ENCODE measurements at regions not wholly inside any gene's neighbourhood (a gene's known extent, or its start where the extent isn't known, plus 50 kb on each side); places are given as distances from the start of the nearest gene placed in this dataset.

DNA sequence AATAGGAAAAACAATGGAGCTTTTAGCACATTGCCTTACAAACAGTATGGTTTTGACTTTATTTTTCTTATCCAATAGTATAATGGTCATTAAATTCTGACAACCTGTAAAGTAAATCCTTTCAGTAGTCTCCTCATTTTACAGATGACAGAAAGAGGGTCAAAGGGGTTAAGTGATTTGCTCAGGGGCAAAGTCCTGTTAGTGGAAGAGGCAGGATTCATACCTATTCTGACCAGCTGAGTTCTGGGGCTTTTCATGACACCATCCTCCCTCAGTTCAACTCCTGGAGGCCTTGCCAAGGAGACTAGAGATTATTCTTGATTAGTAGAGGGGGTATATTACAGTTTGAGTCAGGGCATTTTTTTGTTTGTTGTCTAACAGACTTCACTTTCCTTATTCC is 278.7 kb upstream of the DUSP10 start:
- Histone ChIP-seq H3K4me3 (ENCODE audit: low read length, poor library complexity, severe bottlenecking) (no peak overlapping the region), H4K20me1 (ENCODE audit: insufficient read depth, low read length, poor library complexity, severe bottlenecking) (no peaks in the 10 kb centered on the region), H3K4me2 (ENCODE audit: low read depth, low read length, poor library complexity, severe bottlenecking) (no peak overlapping the region), H3K9me3 (ENCODE audit: insufficient read depth, low read depth, low read length) (no peaks in the 10 kb centered on the region), H2AFZ (ENCODE audit: low read length) (no peak overlapping the region), H3K9ac (ENCODE audit: low read depth, low read length, poor library complexity, severe bottlenecking) (no peak overlapping the region), H3K27me3 (ENCODE audit: insufficient read depth, low read length, poor library complexity, severe bottlenecking) (no peaks in the 10 kb centered on the region), H3K4me1 (ENCODE audit: insufficient read depth, low read length, poor library complexity, severe bottlenecking) (no peaks in the 10 kb centered on the region), H3F3A (ENCODE audit: low read depth) (no peaks in the 10 kb centered on the region), H3K9me2 (replicated peaks; ENCODE audit: low read depth, low read length) (no peaks in the 10 kb centered on the region), H3K79me2 (ENCODE audit: insufficient read depth, low read length) (no peaks in the 10 kb centered on the region), H3K36me3 (ENCODE audit: insufficient read depth, low read length) (no peaks in the 10 kb centered on the region)
- TF ChIP-seq EZH2phosphoT487 (IDR thresholded peaks at IDR 0.05; ENCODE audit: borderline replicate concordance): no peak
- TF ChIP-seq, protein P1, sequence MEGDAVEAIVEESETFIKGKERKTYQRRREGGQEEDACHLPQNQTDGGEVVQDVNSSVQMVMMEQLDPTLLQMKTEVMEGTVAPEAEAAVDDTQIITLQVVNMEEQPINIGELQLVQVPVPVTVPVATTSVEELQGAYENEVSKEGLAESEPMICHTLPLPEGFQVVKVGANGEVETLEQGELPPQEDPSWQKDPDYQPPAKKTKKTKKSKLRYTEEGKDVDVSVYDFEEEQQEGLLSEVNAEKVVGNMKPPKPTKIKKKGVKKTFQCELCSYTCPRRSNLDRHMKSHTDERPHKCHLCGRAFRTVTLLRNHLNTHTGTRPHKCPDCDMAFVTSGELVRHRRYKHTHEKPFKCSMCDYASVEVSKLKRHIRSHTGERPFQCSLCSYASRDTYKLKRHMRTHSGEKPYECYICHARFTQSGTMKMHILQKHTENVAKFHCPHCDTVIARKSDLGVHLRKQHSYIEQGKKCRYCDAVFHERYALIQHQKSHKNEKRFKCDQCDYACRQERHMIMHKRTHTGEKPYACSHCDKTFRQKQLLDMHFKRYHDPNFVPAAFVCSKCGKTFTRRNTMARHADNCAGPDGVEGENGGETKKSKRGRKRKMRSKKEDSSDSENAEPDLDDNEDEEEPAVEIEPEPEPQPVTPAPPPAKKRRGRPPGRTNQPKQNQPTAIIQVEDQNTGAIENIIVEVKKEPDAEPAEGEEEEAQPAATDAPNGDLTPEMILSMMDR (conservative IDR thresholded peaks at IDR 0.05; ENCODE audit: low read length): no peak

DNA sequence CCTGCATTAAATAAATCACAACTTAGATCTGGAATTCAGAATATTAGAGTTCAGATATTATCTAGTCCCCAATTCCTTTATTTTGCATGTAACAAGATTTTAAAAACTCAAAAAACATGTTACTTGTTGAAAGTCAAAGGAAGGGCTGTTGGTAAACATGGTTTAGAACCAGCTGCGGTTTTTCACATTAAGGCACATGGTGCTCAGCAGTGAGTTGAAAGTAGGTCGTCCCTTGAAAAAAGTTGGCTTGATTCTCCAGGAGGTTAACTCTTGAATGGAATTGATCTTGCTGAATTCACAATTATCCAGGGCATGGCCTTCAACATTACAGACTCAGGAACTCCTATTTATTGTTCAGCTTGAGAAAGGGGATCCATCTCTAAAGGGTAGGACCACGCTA is 277.1 kb upstream of the DUSP10 start:
- Histone ChIP-seq H3K4me2 (ENCODE audit: low read depth, low read length, poor library complexity, severe bottlenecking) (no peak overlapping the region), H3F3A (ENCODE audit: low read depth) (no peaks in the 10 kb centered on the region), H3K4me1 (ENCODE audit: insufficient read depth, low read length, poor library complexity, severe bottlenecking) (no peaks in the 10 kb centered on the region), H3K36me3 (ENCODE audit: insufficient read depth, low read length) (no peaks in the 10 kb centered on the region), H3K4me3 (ENCODE audit: low read length, poor library complexity, severe bottlenecking) (no peak overlapping the region), H3K79me2 (ENCODE audit: insufficient read depth, low read length) (no peaks in the 10 kb centered on the region), H3K9ac (ENCODE audit: low read depth, low read length, poor library complexity, severe bottlenecking) (no peak overlapping the region), H3K27me3 (ENCODE audit: insufficient read depth, low read length, poor library complexity, severe bottlenecking) (no peaks in the 10 kb centered on the region), H4K20me1 (ENCODE audit: insufficient read depth, low read length, poor library complexity, severe bottlenecking) (no peaks in the 10 kb centered on the region), H3K9me3 (ENCODE audit: insufficient read depth, low read depth, low read length) (no peaks in the 10 kb centered on the region), H3K9me2 (replicated peaks; ENCODE audit: low read depth, low read length) (no peaks in the 10 kb centered on the region), H2AFZ (ENCODE audit: low read length) (no peak overlapping the region)
- TF ChIP-seq, protein P1 (conservative IDR thresholded peaks at IDR 0.05; ENCODE audit: low read length): no peak
- no peak for TF ChIP-seq EZH2phosphoT487 (IDR thresholded peaks at IDR 0.05; ENCODE audit: borderline replicate concordance)

DNA sequence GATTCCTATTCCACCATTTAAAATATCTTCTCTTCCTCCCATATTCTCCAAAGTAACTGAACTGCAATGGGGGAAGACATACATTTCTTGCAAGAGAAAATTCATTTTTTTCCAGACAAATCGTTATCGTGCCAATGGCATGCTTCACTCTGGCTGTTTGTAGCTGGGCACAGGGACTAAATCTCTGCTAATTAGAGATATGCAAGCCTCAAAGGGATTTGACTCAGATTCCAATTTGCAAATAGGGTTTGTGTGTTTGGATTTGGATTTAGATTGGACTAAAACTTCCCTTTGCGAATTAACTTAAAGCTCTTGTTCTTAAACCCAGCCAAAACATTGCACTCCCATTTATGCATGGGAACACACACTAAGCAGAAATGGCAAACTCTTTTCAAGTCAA is 276.2 kb upstream of the DUSP10 start:
- Histone ChIP-seq H3K27me3 (ENCODE audit: insufficient read depth, low read length, poor library complexity, severe bottlenecking) (no peaks in the 10 kb centered on the region), H3K4me2 (ENCODE audit: low read depth, low read length, poor library complexity, severe bottlenecking) (no peak overlapping the region), H2AFZ (ENCODE audit: low read length) (no peak overlapping the region), H3K36me3 (ENCODE audit: insufficient read depth, low read length) (no peaks in the 10 kb centered on the region), H3K4me3 (ENCODE audit: low read length, poor library complexity, severe bottlenecking) (no peak overlapping the region), H3K9ac (ENCODE audit: low read depth, low read length, poor library complexity, severe bottlenecking) (no peak overlapping the region), H3K4me1 (ENCODE audit: insufficient read depth, low read length, poor library complexity, severe bottlenecking) (no peaks in the 10 kb centered on the region), H3K79me2 (ENCODE audit: insufficient read depth, low read length) (no peaks in the 10 kb centered on the region), H3K9me2 (replicated peaks; ENCODE audit: low read depth, low read length) (no peaks in the 10 kb centered on the region), H4K20me1 (ENCODE audit: insufficient read depth, low read length, poor library complexity, severe bottlenecking) (no peaks in the 10 kb centered on the region), H3K9me3 (ENCODE audit: insufficient read depth, low read depth, low read length) (no peaks in the 10 kb centered on the region), H3F3A (ENCODE audit: low read depth) (no peaks in the 10 kb centered on the region)
- TF ChIP-seq EZH2phosphoT487 (IDR thresholded peaks at IDR 0.05; ENCODE audit: borderline replicate concordance): no peak
- TF ChIP-seq, protein P1 (conservative IDR thresholded peaks at IDR 0.05; ENCODE audit: low read length): no peak
